ENCODE measurements at regions not wholly inside any gene's neighbourhood (a gene's known extent, or its start where the extent isn't known, plus 50 kb on each side); places are given as distances from the start of the nearest gene placed in this dataset.

DNA sequence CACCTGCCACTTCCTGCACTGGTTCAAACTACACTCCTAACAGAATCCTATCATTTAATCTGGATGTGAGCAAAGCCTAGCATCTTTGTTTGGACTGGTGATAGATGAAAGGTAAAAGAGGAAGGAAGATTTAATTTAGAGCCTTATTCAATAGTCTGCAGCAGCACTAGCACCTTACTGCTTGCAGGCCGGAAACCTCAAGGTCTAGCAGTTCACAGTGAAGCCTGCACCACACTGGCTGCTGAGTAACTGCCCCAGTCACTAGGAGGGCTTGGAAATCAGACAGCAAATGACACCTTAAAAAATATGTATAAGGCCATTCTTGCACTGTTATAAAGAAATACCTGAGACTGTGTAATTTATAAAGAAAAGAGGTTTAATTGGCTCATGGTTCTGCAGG is 358.0 kb downstream of the DAD1 start:
- TF ChIP-seq CBX2 (IDR thresholded peaks at IDR 0.05; ENCODE audit: borderline replicate concordance, low read depth) (no peak), EP300 (IDR thresholded peaks at IDR 0.05) (no peak), POLR2A (IDR thresholded peaks at IDR 0.05; ENCODE audit: low read length) (no peak), RCOR1 (IDR thresholded peaks at IDR 0.05; ENCODE audit: low read depth, low read length) (no peak), BHLHE40 (IDR thresholded peaks at IDR 0.05; ENCODE audit: low read depth, low read length) (no peak), RFX5 (IDR thresholded peaks at IDR 0.05) (no peak), ESRRA (IDR thresholded peaks at IDR 0.05; ENCODE audit: borderline replicate concordance, low read length) (no peak)
- TF ChIP-seq, protein P1, sequence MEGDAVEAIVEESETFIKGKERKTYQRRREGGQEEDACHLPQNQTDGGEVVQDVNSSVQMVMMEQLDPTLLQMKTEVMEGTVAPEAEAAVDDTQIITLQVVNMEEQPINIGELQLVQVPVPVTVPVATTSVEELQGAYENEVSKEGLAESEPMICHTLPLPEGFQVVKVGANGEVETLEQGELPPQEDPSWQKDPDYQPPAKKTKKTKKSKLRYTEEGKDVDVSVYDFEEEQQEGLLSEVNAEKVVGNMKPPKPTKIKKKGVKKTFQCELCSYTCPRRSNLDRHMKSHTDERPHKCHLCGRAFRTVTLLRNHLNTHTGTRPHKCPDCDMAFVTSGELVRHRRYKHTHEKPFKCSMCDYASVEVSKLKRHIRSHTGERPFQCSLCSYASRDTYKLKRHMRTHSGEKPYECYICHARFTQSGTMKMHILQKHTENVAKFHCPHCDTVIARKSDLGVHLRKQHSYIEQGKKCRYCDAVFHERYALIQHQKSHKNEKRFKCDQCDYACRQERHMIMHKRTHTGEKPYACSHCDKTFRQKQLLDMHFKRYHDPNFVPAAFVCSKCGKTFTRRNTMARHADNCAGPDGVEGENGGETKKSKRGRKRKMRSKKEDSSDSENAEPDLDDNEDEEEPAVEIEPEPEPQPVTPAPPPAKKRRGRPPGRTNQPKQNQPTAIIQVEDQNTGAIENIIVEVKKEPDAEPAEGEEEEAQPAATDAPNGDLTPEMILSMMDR (IDR thresholded peaks at IDR 0.05) = no peak
- TF ChIP-seq, protein P2, sequence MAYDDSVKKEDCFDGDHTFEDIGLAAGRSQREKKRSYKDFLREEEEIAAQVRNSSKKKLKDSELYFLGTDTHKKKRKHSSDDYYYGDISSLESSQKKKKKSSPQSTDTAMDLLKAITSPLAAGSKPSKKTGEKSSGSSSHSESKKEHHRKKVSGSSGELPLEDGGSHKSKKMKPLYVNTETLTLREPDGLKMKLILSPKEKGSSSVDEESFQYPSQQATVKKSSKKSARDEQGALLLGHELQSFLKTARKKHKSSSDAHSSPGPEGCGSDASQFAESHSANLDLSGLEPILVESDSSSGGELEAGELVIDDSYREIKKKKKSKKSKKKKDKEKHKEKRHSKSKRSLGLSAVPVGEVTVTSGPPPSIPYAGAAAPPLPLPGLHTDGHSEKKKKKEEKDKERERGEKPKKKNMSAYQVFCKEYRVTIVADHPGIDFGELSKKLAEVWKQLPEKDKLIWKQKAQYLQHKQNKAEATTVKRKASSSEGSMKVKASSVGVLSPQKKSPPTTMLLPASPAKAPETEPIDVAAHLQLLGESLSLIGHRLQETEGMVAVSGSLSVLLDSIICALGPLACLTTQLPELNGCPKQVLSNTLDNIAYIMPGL (CRISPR knock-in tag; IDR thresholded peaks at IDR 0.05; ENCODE audit: borderline replicate concordance) = no peak
